DMS153 treated with DMSO at 0.1 percent for 48 hours (cell line): ENCODE measurements at regions not wholly inside any gene's neighbourhood (a gene's known extent, or its start where the extent isn't known, plus 50 kb on each side); places are given as distances from the start of the nearest gene placed in this dataset.
A peak's percentile ranks its signal among the peaks of the same experiment; 100 is the strongest.

ENCODE experiments used
- DNase-seq: peaks from one replicate; lab custom pipeline; 2025; ENCODE audit not compliant: unreplicated experiment; lab: John Stamatoyannopoulos, UW

- DNase-seq: no peak
Measured at GRCh38 chr2:37471104-37471503, 126.7 kb downstream of the QPCT start.

- no peak for DNase-seq
Measured at GRCh38 chr2:37471994-37472393, 127.6 kb downstream of the QPCT start.

DNA sequence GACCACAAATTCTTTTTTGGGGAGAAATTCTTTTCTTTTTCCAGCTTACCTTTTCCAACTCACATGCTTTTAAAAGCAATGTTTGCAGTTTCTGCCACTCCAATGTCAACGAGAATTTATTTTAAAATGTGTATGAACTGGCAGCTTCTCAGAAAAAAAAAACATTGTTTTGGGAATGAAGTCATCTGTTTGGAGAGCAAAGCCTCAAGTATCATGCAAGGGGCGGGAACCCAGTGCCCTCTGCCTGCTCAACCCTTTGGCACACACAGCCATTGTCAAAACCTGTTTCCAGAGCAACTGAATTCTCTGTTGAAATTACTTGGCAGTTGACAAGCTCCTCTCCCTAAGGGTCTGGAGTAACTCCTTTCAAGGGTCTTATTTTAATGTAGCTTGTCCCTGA lies 128.5 kb downstream of the QPCT start:
- DNase-seq: peak; percentile 42

DNA sequence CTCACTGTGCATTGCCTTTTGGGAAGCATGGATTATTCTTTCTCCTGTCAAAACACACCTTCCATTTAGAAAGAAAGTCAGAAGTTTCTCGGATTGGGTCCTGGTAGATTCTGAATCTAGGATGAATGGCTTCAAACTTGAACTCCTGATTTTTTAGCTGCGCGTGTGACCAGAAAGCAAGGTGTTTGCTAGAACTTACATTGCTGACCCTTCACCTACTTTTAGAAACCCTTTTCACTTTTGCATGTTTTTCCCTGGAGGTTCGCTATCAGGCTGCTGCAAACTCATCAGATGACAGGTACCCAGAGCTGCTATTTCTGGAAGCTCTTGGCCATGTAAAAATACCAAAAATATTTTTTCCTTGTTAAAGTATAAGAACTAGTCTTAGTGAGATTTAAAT lies 132.0 kb downstream of the QPCT start:
- DNase-seq: no peak

GRCh38 chr2:37477921-37478320 lies 133.5 kb downstream of the QPCT start:
- no peak for DNase-seq

GRCh38 chr2:37481244-37481643 lies 136.8 kb downstream of the QPCT start:
- DNase-seq: no peak

DNA sequence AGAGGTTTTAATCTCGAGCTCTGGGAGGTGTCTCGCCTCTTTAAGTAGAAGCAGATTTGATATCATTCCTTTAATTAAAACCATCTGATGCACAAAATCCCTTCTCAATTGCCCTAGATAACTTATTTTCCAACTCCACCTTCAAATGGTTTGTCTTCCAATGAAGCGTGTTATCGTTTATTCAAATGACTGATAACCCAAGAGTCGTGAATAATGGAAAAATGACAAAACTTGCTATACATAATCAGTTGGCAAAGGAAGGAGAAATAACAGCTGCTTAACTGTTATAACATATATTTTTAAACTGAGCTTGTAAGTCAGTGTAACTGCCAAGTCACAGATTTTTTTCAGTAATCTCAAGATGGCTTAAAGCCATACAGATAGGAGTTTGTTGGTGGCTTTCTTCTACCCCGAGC lies 144.6 kb downstream of the QPCT start:
- DNase-seq: no peak

- DNase-seq: no peak
Measured at GRCh38 chr2:37489536-37489935, 145.1 kb downstream of the QPCT start.

GRCh38 chr2:37493425-37493824 lies 149.0 kb downstream of the QPCT start:
- no peak for DNase-seq

DNA sequence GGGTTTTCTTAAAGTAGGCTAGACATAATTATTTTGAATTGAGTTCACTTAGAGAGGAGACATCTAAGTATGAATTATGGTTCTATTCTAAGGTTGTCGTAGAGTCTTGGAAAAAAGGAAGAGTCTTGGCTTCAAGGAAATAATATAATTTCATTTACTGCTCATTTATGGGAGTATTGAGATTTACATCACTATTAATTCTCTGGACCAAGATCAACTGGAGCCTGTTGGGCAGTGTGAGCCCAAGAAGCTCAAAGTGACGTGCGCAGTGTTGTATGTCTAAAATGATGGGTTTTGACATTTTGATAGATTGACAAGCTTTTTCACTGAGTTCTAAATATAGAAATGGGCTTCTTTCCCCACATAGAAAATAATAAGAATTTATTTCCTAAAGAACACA lies 154.7 kb downstream of the QPCT start:
- DNase-seq: no peak

DNA sequence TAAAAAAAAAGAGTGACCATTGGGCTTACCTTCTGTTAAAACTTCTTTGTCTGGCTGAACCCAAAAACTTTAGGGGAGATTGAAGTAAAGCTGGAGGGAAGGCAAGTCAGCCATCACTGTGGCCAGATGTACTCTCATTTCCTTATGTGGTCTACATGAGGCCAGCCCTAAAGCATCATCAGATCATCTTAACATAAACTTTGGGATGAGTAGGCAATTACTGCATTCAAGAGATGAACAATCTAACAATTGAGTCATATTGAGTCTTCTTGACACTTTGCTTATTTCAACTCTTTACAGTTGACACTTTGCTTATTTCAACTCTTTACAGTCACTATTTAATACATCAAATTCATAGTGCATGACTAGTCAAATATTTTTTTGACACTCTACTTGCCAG lies 155.6 kb downstream of the QPCT start:
- DNase-seq: no peak

DNA sequence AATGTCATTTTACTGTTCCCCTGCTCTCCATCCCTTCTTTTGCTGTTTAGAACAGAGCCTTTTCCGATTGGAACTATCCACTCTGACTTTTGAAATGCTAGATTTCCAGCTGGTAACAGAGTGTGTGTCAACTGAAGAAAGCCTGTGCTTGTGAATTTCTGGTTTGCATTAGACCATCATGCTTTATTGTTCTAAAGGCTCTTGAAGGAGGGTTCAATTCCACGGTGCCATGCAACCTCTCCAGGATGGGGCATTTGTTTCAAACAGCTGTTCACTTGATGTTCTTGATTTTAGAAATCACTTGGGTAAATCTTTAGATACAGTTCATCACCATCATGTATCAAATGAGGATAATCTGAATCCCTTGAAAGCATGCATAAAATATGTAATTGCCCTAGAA lies 156.7 kb downstream of the QPCT start:
- DNase-seq: no peak

DNA sequence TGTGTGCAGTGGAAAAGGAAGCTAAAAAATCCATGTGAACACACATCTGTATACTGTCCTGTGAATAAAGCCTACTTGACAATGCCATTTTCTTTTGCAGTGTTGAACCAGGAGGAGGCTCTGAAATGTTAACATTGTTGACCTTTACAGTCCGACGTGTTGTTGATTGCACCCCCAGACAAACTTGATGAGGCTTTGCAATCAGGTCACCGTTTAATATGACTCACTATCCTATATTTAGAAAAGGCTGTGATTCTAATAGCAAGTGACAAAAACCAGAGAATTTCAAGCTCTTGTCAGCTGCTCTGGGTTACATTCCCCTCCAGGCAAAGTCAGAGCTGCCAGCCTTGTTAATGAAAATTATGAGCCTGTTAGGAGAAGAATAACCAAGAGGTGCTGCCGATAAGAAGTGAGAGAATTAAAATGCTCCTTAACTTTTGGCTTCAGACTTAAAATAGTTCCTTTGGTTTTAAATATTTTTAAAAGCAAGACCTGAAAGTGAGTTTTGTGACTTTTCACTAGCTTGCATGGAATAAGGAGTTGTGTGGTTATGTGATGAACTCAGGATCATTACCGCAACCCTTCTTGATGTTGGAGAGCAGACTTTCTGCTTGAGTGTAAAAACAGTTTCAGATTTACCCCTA lies 162.1 kb downstream of the QPCT start:
- no peak for DNase-seq

- DNase-seq: no peak
Measured at GRCh38 chr2:37507051-37507410, 162.6 kb downstream of the QPCT start.

DNA sequence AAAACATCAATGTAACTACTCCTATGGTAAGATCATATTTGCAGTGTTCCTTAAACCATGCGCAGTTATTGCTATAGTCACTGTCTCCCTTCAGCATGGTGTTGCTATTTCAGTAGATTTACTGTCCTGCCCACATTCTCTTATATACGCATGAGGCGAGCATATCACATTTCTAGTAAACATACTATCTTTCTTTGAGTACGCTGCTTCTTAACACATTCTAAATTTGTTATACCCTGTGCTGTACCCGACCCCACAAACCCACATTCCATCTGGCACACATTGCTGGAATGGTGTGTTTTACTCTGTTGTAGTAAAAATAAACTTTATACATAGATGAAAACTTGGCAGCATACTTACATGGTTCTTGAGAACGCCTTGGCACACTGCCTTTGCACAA lies 163.3 kb downstream of the QPCT start:
- no peak for DNase-seq

GRCh38 chr2:37512971-37513370 lies 158.5 kb downstream of the CDC42EP3 start:
- DNase-seq: no peak

- DNase-seq: no peak
Measured at GRCh38 chr2:37523814-37524362, 147.6 kb downstream of the CDC42EP3 start.

GRCh38 chr2:37526323-37526722 lies 145.1 kb downstream of the CDC42EP3 start:
- no peak for DNase-seq

DNA sequence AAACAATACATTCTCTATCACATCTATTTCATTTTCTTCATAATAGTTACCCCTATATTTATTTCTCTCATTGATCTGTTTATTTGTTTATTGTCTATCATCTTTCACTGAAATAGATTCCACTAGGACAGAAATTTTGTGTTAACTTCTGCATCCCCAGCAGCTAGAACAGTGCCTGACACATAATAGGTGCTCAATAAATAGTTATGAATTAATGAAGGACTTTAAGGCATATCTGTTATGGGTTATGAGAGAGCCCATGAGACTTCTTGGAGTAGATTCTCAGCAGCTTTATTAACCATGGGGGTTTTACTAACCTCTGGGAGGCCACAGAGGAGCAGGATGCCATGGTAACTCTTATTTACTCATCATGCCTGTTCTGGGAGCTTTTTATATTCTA lies 144.6 kb downstream of the CDC42EP3 start:
- DNase-seq: no peak

- peak; percentile 14 for DNase-seq
Measured at GRCh38 chr2:37527361-37527760, 144.1 kb downstream of the CDC42EP3 start.

DNA sequence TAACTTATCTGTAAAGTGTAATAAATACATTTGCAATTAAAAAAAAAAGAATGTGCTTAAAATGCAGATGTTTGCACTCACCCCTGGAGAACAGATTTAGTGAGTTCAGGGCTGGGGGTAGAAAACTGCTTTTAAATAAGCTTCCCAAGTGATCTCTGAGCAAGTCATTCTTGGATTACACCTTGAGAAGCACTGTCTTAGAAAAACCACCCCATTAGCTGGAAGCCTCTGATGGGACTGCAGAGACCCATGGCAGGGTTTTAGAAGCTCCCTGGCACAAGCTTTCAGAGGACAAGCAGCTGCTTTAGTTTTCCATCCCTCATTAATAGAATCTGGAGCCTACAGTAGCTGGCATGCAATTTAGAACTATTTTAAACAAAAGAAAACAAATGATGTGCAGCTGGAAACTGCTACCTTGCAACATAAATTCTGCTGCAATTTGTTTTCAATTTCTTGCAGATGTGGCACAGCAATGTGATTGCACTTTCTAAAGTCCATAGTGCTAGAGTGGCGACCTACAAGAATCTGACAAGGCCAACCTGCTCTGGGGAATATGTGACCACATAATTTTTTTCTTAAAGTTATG lies 141.5 kb downstream of the CDC42EP3 start:
- no peak for DNase-seq

DNA sequence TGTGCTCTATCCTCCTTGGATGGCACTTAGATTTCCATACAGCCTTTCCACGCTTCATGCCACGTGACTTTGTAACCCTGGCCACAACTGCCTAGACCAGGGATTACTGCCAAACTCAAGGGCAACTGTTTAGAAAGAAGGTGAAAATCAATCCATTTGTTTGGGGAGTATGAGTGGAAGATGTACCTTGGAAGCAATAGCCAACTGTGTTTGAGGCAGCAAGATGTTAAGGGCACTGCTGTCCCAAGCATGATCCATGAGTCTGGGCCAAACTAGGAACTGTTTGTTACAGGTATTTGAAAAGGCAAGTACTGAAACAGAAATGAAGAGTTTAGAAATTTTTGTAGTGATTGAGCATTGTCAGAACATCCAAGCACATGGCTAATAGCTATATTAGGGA lies 138.9 kb downstream of the CDC42EP3 start:
- DNase-seq: no peak

- no peak for DNase-seq
Measured at GRCh38 chr2:37537316-37537715, 134.1 kb downstream of the CDC42EP3 start.
